AG04449 (cell line): ENCODE measurements at regions not wholly inside any gene's neighbourhood (a gene's known extent, or its start where the extent isn't known, plus 50 kb on each side); places are given as distances from the start of the nearest gene placed in this dataset.
A peak's percentile ranks its signal among the peaks of the same experiment; 100 is the strongest.

Experiments used
- CTCF ChIA-PET: fragments of 350-600 bp; formaldehyde crosslinking; extraction: SDS; loops from one replicate; lab custom pipeline; 2021; ENCODE audit warnings: antibody characterized with exemption; lab: Yijun Ruan, JAX
- POLR2A ChIA-PET: fragments of 400-600, 350-600 bp; formaldehyde crosslinking; extraction: SDS; loops from one replicate; lab custom pipeline; 2020; ENCODE audit warnings: antibody characterized with exemption, inconsistent platforms; lab: Yijun Ruan, JAX
- DNase-seq: peaks from one replicate; pipeline ENCODE4 v3.0.0-alpha.2; 2010; ENCODE audit warnings: low read depth, low spot score
- H3K4me3 ChIP-seq: 2 replicates; pipeline ENCODE4 v1.5.1; 2011; ENCODE audit warnings: low read depth, mild to moderate bottlenecking, control low read depth, low read length
- TF ChIP-seq, protein P1 (sequence below): IDR thresholded peaks from one replicate; pipeline ENCODE4 v1.5.1; 2011; ENCODE audit warnings: mild to moderate bottlenecking, moderate library complexity, low read length, control low read depth, inconsistent platforms; ENCODE audit not compliant: insufficient read depth; ENCODE audit errors: missing control alignments

DNA sequence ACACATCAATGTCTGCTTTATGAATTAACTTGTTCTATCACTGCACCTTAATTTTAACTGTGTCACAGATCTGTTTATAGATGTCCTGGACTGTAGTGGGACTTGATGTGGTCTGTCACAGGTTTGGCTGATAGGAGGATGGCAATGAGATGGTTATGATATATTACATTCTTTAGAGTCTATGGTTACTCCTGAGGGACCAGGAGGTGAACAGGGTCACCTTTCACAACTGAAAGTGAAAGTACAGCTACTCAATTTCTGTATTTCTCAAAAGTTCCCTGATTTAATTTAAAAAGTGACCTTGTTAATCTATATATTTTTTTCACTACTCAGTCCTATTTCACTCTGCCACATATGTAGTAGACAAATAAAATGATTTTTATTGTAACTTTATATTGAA is 1284.1 kb upstream of the GYPC start:
- no peak overlapping the region for H3K4me3 ChIP-seq
- ChIA-PET CTCF (no interaction called here), POLR2A (no interaction called here)
- no peak for DNase-seq
- TF ChIP-seq, protein P1, sequence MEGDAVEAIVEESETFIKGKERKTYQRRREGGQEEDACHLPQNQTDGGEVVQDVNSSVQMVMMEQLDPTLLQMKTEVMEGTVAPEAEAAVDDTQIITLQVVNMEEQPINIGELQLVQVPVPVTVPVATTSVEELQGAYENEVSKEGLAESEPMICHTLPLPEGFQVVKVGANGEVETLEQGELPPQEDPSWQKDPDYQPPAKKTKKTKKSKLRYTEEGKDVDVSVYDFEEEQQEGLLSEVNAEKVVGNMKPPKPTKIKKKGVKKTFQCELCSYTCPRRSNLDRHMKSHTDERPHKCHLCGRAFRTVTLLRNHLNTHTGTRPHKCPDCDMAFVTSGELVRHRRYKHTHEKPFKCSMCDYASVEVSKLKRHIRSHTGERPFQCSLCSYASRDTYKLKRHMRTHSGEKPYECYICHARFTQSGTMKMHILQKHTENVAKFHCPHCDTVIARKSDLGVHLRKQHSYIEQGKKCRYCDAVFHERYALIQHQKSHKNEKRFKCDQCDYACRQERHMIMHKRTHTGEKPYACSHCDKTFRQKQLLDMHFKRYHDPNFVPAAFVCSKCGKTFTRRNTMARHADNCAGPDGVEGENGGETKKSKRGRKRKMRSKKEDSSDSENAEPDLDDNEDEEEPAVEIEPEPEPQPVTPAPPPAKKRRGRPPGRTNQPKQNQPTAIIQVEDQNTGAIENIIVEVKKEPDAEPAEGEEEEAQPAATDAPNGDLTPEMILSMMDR = no peak

DNA sequence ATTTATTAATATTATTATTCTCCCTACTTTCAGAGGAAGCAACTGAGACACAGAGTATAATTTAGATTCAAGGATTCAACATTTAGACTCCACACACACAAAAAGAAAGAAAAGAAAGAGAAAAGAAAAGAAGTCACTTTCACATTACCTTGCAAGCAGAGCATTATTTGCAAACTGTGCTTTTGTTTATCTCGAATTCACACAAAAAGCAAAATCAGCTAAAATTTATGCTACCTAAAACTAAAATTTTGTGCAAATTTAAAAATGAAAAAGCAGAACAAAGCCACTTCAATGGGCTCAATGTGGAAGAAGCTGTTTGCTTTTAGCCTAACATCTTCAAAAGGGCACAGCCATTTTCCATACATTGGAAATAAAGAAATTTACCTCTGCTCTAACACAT is 1282.7 kb upstream of the GYPC start:
- TF ChIP-seq, protein P1 = no peak
- POLR2A ChIA-PET = no interaction called here
- CTCF ChIA-PET = no interaction called here
- no peak for DNase-seq
- no peak overlapping the region for H3K4me3 ChIP-seq

DNA sequence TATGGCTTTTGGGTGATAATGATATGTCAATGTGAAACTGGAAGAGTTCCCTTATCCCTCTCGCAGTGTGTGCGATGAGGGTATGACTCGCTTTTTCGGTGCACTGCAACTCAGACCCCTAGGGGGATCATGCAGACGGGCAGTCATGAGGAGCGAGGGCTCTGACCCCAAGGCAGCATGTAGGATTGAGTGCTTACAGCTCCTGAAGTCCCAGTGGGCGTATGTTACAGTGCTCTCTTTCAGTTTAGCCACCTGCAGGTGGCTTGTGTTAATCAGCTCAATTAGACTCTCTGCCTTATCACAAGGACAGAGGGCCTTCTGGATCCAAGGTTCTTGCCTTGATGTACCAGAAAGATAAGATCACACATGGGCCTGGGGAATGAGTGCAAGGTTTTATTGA is 1269.9 kb upstream of the GYPC start:
- TF ChIP-seq, protein P1 = no peak
- H3K4me3 ChIP-seq = no peak overlapping the region
- CTCF ChIA-PET = no interaction called here
- no peak for DNase-seq
- POLR2A ChIA-PET = no interaction called here

DNA sequence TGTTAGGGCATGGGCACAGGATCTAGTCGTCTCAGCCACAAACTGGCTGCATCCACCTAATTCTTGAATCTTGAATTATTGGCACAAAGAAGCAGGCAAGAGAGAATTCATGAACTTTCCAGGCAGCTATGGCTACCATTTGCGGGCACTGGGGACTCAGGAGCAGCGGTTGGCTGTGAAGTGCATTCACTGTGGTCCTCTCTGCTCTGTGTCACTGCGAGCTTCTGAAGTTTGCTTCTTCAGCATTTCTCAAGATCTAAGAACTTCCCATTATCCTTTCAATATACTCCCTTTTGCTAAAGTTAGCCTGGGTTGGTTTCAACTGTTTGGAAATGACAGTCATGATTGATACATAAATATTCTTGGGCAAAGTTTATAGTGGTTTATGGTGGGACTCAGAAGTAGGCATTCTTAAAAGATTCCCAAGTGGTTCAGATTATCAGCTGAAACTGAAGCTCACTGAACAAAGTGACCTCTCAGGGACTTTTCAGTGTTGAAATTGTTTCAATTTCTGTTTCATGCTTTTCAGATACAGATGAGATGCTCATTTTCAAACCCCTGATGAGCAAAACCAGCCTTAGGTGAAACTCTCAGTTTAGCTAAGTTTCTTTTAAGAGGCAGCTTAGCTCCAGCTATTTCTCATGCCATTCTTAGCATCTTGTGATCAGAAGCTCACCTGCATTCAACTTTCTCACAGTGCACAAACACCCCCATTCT is 1258.3 kb upstream of the GYPC start:
- CTCF ChIA-PET = no interaction called here
- DNase-seq = no peak
- POLR2A ChIA-PET = no interaction called here
- TF ChIP-seq, protein P1 = no peak
- no peak overlapping the region for H3K4me3 ChIP-seq

DNA sequence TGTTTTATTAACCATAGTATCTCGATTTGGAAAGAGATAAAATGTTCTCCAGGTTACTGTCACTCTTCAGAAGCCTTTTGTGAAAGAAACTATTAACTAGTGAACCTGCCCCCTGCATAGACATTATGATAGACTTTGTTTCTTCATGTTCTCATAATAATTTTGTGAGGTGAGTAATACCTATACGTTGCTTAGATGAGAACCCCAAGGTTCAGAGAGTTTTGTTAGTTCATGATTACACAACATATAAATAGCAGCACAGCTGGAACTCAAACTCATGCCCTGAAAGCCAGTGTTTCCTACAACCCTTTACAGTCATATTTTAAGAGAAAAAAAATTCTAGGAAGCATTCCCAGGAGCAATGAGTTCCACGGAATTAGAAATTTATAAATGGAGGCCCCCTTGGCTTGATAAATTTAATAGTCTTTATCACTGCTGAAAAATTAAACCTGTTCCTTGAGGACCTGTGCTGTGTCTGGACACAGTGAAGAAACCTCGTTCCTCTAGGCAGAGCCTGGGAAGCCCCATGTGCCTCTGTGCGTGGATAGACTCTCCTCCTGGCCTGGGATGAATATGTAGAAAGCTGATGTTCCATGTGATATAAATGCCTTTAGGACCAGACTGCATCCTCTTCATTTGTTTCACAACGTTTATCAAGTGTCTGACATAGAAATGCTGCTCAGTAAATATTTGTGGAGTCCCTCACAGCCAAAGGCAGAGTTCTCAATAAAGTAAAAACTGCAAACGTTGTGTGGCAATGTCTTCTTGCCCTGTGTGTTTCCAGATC is 1257.0 kb upstream of the GYPC start:
- POLR2A ChIA-PET = no interaction called here
- TF ChIP-seq, protein P1 = no peak
- no peak for DNase-seq
- CTCF ChIA-PET = no interaction called here
- no peak overlapping the region for H3K4me3 ChIP-seq

DNA sequence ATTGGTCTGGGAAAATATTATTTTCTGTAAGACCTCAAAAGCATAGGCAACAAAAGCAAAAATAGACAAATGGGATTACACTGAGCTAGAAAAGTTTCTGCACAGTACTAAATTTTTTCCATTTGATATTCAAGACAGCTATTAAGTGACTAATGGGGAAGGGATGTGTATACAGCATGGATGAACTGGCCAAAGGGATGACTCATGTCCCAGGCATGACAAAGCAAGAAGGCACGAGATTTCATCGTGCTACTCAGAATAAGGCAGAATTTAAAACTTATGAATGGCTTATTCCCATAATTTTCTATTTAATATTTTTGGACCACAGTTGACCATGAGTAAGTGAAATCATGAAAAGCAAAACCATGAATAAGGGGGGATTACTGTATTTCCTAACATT is 1250.1 kb upstream of the GYPC start:
- TF ChIP-seq, protein P1 = no peak
- ChIA-PET CTCF (no interaction called here), POLR2A (no interaction called here)
- no peak overlapping the region for H3K4me3 ChIP-seq
- peak; percentile 67 for DNase-seq
